GM21515 (cell line): ENCODE measurements at regions not wholly inside any gene's neighbourhood (a gene's known extent, or its start where the extent isn't known, plus 50 kb on each side); places are given as distances from the start of the nearest gene placed in this dataset.
A peak's percentile ranks its signal among the peaks of the same experiment; 100 is the strongest.

Source experiments
- ATAC-seq: cut with Tn5 transposase; IDR thresholded peaks from one replicate; pipeline ENCODE4 v1.9.1; 2021; ENCODE audit not compliant: unreplicated experiment

DNA sequence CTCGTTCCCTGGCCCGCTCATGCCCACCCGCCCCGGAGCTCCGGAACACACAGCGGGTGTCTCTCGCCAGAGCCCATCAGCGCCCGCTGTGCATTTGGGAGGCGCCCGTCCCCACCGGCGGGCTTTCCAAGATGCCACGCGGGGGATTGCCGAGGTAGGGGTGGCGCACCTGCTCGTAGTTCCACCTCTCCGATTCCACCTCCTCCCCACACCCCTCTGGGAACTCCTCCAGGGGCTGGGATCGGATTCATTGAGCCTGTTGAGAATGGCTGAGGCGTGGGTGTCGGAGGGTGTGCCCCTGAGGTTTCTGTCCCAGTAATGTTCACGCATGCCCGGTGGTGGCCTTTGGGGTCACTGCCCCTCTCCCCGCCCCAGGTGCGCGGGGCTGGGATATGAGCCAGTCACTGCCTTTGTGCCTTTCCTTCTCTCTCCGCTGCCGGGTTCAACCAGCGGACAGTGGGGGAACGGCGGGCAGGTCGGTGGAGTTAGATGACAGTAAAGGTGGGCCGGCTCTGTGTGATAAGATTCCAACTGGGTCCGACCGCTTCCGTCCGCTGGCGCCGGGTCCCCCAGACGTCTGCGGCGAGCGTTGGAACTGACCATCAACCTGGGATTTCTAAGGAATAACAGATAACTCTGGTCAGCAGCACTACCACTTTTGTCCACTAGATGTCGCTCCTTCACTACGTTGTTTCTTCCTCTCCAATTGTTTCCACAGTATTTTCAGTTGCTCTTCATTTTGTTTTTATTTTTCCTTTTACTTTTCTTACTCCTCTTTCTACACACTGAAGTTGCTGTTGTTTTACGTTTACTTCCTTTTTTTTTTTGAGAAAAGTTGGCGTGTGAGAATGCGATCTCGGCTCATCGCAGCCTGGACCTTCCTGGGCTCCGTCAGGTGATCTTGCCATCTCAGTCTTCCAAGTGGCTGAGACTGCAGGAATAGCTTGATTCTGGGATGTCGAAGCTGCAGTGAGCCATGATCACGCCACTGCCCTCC is 178.1 kb upstream of the ALG10B start:
- ATAC-seq, result peak; percentile 69

DNA sequence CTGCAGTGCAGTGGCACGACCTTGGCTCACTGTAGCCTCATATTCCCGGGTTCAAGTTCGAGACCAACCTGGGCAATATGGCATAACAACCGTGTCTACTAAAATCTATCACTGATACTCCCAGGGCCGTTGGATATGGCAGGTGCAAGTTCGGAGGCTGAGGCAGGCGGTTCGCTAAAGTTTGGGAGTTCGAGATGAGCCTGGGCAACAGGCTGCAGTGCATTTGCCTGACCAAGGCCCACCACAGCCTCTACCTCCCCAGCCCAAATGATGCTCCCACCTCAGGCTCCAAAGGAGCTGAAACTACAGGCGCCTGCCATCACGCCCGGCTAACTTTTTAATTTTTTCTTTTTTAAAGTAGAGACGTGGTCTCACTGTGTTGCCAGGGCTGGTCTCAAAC is 177.1 kb upstream of the ALG10B start:
- ATAC-seq, result no peak

DNA sequence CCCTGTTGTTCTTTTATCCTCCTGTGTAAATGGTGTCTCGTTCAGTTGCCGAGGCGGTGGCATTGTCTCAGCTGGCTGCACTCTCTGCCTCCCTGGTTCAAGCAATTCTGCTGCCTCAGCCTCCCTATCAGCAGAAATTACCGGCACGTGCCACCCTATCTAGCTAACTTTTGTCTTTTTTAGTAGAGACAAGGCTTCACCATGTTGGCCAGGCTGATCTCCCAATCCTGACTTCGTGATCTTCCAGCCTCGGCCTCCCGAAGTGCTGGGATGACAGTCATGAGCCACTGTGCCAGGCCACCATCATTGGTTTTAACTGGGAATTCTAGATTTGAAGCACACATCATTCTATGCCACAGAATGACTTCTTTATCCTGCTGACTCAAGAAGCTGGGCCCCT is 175.3 kb upstream of the ALG10B start:
- no peak for ATAC-seq

DNA sequence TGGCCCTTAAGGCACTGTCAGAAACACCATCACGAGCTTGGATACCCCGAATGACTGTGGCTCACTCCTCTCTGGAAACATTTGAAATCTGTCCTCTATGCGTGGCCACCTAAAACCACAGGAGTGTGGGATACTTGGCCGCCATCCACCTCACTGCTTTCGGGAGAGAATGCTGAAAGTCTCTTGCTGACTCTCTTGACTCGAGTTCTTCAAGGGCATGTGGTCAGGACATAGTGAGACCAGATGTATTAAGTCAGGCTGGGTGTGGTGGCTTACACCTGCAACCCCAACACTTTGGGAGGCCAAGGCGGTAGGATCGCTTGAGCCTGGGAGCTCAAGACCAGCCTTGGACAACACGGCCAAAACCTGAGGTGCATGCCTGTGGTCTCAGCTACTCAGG is 174.7 kb upstream of the ALG10B start:
- ATAC-seq, result no peak

DNA sequence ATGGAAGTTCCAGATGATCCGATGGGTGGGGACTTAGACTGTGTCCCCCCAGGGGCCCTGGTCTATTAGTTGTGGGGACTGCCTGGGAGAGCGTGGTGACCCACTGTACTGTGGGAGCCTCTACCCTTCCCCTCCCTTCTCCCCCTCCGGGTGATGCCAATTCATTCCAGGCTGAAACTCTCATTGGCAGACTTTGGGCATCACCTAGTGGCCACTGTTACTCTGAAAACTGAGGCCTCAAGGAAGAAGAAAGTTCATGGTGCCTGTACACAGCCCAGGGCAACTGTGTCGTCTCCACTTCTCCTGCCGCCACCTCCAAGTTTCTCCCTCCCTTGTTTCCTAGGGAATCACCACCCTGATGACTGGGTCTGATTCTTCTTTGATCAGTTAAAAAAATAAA is 173.6 kb upstream of the ALG10B start:
- ATAC-seq, result no peak

DNA sequence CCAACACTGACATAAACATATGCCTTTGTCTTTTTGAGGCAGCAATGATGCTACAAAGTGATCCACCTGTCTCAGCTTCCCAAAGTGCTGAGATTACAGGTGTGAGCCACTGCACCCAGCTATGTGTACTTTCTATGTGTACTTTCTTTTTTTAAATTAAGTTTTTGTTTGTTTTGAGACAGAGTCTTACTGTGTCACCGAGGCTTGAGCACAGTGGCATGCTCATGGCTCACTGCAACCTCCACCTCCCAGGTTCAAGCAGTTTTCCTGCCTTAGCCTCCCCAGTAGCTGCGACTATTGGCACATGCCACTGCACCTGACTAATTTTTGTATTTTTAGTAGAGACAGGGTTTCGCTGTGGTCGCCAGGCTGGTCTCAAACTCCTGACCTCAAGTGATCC is 172.5 kb upstream of the ALG10B start:
- no peak for ATAC-seq

DNA sequence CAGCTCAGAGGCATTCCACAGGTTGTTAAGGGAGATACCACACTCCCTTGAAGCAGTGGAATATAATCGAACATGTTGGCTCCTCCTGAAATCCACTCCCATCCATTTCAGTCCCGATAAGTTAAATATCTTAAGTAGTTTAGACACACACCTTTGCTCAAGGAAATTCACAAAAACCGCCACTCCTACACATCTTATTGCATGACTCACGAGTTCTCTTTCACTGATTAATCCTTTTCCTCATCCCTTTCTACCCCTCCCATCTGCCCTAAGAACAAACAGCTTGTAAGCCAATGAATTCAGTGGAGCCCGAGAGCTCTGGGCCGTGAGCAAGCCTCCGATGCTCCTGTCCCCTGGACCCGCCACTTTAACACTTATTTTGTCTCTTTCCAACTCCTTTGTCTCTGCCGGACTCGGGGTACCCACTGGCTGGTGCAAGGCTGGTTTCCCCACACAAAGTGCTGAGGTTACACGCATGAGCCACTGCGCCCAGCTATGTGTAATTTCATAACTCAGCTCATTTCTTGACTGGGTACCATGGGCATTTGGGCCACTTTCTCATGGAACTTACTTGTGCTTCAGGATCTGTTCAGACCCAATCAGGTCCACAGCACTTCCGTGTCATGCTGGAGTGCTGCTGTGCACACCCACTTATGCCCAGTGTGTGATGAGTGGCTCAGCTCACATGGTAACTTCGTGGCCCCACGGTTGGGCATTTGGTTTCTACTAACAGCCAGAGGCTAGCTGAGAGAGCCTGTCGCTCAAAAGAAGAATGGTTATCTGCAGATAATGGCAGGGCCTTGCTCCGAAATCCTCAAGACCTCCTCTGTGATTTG is 171.8 kb upstream of the ALG10B start:
- ATAC-seq, result no peak

DNA sequence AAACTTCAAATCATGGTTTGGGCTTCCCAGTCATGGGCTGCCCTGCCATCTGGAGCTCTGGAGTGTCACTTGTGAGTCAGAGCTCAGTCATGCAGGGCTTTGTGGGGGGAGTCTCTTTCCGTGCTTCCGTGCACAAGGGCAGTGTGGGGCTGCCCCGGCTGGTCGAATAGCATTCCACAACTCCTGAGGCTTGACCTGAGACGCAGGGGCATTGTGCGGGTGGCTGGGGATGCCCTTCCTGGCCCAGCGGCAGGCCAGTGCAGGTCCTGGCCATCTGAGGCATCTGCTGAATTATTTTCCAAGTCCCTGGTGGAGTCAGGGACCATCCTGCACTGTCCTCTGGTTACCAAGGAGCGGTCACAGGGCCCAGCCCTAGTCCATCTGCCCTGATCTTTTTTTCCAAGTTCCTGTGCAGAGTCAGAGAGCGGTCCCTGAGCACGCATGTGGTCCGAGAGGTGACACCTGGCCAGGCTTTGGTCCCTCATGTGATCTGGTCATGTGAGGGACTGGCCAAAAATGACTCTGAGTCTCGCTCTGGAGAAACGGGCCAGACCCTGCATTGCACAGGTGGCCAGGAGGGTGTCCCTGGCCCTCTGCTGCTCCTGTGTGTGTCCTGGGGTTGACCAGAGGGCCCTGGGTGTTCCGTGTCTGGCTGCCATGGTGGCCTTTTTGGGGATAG is 167.0 kb upstream of the ALG10B start:
- no peak for ATAC-seq

DNA sequence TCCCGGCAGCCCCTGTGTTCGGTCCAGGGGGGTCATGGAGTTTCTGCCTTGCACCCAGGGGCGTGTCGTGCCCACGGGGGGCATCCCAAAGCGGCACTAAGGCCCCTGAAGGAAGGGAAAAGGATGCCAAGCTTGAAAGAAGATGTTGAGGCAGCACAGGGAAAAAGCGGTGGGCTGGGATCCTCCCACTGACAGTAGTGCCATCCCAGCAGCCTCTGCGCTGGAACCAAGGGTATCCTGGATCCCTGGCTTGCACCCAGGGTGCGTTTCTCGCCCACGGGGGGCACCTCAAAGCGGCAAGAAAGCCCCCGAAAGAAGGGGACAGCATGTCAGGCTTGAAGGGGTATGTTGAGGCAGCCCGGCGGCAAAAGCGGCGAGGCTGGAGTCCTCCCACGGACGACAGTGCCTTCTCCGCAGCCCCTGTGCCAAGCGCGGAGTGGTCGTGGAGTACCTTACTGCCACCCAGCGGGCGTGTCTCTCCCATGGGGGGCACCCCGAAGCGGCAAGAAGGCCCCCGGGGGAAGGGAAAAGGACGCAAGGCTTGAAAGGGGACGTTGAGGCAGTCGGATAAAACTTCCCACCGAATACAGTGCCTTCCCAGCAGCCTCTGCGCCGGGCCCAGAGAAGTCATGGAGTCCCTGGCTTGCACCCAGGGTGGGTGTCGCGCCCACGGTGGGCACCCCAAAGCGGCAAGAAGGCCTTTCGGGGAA is 164.4 kb upstream of the ALG10B start:
- no peak for ATAC-seq

DNA sequence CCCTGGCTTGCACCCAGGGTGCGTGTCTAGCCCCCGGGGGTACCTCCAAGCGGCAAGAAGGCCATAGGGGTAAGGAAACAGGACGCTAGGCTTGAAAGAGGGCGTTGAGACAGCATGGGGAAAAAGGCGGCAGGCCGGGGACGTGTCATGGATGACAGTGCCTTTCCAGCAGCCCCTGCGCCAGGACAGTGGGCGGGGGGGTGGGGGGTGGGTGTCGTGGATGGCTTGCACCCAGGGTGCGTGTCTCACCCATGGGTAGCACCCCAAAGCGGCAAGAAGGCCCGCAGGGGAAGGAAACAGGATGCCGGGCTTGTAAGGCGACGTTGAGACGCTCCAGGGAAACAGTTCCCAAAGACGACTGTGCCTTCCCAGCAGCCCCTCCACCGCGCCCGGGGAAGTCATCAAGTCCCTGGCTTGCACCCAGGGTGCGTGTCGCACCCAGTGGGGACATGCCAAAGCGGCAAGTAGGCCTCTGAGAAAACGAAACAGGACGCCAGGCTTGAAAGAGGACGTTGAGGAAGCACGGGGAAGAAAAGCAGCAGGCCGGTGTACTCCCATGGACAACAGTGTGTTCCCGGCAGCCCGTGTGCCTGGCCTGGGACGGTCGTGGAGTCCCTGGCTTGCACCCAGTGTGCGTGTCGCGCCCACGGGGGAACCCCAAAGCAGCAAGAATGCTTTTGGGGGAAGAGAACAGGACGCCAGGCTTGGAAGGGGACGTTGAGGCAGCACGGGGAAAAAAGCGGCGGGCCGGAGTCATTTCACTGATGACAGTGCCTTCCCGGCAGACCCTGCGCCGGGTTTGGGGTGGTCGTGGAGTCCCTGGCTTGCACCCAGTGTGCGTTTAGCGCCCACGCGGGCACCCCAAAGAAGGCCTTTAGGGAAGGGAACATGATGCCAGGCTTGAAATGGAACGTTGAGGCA is 163.5 kb upstream of the ALG10B start:
- no peak for ATAC-seq

DNA sequence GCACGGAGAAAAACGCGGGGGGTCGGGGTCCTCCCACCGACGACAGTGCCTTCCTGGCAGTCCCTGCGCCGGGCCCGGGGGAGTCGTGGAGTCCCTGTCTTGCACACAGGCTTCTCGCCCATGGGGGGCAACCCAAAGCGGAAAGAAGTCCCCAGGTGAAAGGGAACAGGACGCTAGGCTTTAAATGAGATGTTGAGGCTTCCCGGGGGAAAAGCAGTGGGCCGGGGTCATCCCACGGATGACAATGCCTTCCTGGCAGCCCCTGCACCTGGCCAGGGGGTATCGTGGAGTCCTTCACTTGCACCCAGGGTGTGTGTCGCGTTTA is 162.9 kb upstream of the ALG10B start:
- no peak for ATAC-seq

DNA sequence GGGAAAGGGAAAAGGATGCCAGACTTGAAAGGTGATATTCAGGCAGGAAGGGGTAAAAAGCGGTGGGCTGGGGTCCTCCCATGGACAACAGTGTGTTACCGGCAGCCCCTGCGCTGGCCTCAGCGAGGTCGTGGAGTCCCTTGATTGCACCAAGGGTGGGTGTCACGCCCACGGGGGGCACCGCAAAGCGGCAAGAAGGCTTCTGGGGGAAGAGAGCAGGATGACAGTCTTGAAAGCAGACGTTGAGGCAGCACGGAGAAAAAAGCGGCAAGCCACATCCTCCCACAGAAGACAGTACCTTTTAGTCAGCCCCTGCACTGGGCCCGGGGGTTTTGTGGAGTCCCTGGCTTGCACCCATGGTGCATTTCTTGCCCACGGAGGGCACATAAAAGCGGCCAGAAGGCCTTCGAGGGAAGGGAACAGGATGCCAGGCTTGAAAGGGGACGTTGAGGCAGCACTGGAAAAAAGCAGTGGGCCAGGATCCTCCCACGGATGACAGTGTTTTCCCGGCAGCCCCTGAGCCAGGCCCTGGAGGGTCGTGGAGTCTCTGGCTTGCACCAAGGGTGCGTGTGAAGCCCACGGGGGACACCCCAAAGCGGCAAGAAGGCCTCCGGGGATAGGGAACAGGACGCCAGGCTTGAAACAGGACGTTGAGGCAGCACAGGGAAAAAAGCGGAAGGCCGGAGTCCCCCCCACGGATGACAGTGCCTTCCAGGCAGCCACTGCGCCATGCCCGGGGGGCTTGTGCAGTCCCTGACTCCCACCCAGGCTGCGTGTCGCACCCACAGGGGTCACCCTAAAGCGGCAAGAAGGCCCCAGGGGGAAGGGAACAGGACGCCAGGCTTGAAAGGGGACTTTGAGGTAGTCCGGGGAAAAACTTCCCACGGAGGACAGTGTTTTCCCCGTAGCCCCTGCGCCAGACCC is 162.2 kb upstream of the ALG10B start:
- no peak for ATAC-seq

DNA sequence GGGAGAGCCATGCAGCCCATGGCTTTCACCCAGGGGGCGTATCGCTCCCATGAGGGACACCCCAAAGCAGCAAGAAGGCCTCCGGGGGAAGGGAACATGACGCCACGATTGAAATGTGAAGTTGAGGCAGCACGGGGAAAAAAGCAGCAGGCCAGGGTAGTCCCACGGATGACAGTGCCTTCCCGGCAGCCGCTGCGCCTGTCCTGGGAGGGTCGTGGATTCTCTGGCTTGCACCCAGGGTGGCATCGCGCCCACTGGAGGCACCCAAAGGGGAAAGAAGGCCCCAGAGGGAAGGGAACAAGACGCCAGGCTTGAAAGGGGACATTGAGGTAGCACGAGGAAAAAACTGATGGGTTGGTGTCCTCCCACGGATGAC is 161.6 kb upstream of the ALG10B start:
- ATAC-seq, result no peak

DNA sequence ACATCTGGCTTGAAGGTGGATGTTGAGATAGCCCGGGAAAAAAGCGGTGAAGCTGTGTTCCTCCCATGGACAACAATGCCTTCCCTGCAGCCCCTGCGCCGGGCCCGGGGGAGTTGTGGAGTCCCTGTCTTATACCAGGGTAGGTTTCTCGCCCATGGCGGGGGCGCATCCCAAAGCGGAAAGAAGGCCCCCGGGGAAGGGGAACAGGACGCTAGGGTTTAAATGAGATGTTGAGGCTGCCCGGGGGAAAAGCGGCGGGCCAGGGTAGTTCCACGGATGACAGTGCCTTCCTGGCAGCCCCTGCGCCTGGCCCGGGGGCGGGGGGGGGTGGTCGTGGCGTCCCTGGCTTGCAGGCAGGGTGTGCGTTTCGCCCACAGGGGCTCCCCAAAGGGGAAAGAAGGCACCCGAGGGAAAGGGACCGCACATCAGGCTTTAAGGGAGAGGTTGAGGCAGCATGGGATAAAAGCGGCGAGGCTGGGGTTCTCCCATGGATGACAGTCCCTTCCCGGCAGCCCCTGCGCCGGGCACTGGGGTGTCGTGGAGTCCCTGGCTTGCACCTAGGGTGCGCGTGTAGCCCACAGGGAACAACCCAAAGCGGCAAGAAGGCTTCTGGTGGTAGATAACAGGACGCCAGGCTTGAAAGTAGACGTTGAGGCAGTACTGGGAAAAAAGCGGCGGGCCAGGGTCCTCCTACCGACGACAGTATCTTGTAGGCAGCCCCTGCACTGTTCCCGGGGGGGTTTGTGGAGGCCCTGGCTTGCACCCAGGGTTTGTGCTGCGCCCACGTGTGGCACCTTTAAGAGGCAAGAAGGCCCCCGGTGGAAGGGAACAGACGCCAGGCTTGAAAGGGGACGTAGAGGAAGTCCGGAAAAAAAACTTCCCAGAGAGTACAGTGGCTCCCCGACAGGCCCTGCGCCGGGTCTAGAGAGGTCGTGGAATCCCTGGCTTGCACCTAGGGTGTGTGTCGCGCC is 160.8 kb upstream of the ALG10B start:
- ATAC-seq, result no peak

DNA sequence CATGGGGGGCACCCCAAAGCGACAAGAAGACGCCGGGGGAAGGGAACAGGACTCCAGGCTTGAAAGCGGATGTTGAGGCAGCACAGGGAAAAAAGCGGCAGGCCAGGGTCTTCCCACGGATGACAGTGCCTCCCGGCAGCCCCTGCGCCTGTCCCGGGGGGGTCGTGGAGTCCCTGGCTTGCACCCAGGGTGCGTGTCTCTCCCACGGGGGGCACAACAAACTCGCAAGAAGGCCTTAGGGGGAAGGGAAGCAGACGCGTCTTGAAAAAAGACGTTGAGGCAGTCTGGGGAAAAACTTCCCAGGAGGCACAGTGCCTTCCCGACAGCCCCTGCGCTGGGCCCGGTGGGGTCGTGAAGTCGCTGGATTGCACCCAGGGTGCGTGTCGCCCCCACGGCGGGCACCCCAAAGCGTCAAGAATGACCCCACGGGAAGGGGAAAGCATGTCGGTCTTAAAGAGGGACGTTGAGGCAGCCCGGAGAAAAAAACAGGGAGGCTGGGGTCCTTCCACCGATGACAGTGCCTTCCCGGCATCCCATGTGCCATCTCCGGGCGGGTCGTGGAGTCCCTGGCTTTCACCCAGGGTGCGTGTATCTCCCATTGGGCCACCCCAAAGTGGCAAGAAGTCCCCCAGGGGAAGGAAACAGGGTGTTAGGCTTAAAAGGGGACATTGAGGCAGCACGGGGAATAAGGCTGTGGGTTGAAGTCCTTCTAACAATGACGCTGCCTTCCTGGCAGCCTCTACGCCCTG is 159.9 kb upstream of the ALG10B start:
- no peak for ATAC-seq

DNA sequence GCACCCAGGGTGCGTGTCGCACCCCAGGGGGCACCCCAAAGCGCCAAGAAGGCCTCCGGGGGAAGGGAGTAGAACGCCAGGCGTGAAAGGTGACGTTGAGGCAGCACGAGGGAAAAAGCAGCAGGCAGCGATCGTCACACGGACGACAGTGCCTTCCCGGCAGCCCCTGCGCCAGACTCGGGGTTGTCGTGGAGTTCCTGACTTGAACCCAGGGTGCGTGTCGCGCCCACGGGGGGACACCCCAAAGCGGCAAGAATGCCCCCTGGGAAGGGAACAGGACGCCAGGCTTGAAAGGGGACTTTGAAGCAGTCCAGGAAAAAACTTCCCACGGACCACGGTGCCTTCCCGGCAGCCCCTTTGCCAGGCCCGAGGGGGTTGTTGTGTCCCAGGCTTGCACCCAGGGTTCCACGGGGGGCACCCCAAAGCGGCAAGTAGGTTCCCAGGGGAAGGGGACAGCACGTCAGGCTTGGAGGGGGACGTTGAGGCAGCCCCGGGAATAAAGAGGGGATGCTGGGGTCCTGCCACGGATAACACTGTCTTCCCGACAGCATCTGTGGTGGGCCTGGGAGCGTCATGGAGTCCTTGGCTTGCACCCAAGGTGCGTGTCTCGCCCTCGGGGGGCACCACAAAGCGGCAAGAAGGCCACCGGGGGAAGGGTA is 159.2 kb upstream of the ALG10B start:
- no peak for ATAC-seq
